HG03280 (cell line): ENCODE measurements at regions not wholly inside any gene's neighbourhood (a gene's known extent, or its start where the extent isn't known, plus 50 kb on each side); places are given as distances from the start of the nearest gene placed in this dataset.

Experiments
- ATAC-seq: cut with Tn5 transposase; IDR thresholded peaks from one replicate; pipeline ENCODE4 v1.9.1; 2021; ENCODE audit warnings: mild to moderate bottlenecking, moderate library complexity; ENCODE audit not compliant: unreplicated experiment

DNA sequence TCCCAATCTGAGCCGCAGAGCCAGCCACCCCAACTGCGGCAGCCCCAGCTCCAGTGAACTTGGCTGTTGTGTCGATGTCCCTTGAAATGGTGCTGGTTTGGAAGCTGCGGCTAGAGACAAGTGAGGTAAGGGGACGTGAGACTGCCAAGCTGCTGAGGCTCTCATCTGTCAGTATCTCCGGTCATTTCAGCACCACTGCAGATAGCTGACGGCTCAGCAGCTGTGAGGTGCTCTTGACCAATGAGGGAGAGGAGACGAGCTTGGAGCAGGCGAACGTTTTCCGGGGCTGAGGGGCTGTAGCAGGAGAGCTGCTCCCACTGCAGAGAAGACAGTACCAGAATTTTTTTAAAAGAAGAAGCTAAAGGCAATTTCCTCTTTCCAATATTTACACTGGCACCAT is 175.5 kb upstream of the CASK start:
- no peak for ATAC-seq

DNA sequence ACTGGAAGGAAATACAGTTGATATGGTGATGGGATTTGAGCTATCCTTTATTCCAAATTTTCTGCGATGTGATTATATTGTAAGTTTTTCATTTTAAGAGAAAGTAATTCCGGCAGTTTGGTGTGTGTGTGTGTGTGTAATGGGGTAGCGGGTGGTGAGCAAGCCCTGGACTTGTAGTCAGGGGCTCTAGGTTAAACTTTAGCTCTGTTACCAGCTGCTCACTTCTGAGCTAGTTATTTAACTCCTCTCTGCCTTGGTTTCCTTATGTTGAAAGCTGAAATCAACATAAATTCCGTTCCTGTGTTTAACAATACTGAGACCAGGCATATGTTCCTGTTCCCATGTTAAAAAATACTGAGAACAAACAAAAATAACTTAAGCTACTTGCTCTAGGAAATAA is 174.1 kb upstream of the CASK start:
- ATAC-seq = no peak

DNA sequence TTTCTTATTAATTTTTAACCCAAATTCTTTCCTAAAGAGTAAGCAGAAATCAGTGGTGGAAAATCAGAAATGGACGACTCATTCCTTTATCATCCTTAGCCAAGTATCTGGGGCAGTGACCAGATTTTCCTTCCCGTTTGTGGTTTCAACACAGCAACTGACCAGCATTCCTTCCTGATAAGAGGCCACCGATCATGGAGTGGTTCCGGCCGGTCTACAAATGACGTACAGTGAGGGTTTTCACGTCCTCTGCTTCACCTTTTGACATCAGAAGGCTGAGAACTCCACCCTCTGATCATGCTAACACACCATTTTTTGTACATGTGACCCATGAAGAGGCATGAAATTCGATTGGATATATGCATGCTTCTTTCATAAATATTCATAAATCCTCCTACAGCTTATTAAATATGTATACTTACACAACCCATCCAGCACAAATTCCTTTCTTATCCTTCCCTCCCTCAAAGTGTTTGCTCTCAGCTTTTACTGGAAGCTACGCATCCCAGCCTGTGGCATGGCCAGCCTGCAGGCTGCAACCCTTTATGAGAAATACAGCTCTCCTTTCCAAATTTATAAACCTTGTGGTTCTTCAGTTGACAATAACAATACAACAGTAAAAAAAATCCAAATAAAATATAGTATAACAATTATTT is 173.0 kb upstream of the CASK start:
- no peak for ATAC-seq

DNA sequence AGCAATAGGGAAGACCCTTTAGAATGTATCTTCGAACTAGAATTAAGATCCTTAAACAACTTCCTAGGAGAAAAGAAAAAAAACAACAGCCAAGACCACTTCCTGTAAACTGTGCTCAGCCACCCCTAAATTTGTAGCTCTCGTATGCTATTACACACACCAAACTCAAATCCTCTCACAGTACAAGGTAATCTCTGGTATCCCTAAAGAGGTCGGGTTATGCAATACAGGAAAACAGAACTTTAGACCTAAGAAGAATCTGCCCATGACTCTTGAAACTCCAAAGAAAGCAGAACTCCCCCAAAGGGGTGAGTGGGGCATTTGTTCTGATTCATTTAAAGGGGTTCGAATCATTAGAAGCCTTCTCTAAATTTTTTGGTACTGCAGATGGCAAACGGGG is 170.9 kb upstream of the CASK start:
- peak; percentile 35 for ATAC-seq

DNA sequence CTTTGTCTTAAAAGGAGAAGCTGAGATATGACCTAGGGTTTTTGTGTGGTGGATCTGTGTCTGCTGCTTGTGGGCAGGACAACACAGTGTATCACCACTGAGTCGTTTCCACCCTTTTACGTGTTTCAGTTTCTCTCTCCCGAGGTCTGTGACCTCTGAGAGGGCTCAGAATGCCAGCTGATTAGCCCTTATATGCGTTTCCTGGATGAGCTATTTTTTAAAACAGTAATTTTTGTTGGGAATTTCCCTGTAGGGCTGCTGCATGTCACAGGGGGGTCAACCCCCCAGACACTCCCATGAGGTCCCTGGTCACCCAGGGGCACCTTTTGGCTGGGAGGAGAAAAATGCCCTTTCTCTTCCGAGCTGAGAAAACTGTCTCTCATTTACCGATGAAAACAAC is 170.4 kb upstream of the CASK start:
- peak; percentile 92 for ATAC-seq

DNA sequence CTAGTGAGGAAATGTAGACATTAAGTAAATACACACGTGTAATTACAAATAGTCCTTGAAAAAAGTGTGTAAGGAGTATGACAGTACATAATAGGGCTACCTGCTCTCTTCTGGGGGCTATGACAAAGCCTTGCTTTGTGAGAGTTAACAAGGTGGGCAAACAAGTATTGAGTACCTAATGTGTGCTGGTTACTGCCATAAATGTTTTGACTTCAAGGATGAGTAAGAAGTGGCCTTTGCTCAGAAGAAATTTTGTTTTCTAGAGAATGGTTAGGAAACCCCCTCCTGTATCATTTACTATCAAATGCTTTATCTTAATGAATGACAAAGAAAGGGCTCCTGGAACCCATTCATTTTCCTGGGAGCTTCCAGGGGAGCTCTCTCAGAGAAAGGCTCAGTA is 167.0 kb upstream of the CASK start:
- ATAC-seq = no peak

DNA sequence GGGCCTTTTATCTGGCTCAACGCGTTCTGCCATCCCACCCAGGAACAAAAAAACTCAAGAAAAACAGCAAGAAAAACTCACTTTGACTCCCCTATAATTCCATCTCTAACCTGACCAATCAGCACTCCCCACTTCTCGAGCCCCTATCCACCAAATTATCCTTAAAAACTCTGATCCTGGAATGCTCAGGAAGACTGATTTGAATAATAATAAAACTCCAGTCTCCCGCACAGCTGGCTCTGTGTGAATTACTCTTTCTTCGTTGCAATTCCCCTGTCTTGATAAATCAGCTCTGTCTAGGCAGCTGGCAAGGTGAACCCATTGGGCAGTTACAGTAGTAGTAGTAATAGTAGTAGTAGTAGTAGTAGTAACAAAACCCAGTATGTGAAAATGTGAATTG is 165.7 kb upstream of the CASK start:
- no peak for ATAC-seq

DNA sequence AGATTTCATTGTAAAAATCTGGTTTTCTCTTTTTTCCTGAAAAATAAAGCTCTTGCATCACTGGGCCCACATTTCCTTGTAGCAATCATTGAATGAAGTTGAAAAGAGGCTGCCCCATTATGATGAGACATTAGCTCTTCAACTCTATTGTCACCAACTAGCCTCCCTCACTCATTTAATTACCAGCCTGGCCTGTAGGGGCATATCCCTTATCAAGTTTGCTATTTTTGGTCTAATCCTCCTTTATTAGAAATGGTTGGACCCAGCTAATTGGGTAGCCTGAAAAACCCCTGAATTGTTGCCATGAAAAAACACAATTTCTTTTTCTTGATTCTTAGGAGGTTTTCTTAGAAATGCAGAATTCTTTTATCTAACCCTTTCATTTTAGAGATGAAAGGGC is 164.6 kb upstream of the CASK start:
- no peak for ATAC-seq

DNA sequence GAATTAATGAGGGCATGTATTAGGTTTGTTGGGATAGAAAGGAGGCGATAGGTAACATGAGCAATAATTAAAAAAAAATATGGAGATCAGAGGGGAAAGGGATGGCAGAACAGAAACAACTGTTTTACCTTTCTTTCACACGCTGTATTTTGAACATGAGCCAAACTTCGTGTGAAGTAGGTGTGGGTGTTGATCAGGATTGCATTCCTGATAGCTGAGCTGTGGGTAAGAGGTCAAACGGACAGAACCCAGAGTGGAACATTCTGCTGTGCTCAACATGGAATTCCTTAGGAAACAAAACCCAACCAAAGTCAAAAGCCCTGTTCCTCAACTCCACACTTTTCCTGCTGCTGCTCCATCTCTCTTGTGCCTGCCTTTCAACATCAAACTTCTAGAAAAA is 162.5 kb upstream of the CASK start:
- ATAC-seq = no peak

DNA sequence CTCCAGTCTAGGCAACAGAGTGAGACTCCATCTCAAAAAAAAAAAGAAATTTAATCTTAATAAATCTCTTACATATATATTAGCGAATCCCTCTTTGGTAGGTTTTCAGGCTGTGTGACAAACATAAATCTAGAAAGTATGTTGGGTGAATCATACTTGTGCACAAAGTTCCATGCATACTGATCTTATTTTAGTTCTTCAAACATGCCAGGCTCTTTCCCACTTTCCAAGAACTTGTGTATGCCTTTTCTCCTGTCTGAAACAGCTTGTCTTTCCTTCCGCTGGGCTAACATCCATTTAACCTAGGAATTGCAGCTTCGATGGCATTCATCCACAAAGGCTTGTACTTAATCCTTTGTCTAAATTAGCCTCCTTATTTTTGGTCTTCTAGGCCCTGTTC is 156.6 kb upstream of the CASK start:
- ATAC-seq = no peak

DNA sequence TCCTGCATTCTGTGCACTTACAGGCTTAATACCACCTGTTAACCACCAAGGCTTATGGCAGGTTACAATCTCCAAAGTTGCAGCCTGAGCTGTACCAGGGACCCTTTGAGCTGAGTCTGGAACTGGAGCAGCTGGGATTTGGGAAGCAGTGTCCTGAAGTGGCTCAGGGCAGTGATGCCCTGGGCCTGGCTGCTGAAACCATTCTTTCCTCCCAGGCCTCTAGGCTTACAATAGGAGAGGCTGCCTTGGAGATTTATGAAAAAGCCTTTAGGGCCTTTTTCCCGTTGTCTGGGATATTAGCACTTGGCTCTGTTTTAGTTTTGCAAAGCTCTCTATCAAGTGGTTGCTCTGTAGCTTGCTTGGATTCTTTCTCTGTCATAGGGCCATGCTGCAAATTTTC is 154.3 kb upstream of the CASK start:
- no peak for ATAC-seq

DNA sequence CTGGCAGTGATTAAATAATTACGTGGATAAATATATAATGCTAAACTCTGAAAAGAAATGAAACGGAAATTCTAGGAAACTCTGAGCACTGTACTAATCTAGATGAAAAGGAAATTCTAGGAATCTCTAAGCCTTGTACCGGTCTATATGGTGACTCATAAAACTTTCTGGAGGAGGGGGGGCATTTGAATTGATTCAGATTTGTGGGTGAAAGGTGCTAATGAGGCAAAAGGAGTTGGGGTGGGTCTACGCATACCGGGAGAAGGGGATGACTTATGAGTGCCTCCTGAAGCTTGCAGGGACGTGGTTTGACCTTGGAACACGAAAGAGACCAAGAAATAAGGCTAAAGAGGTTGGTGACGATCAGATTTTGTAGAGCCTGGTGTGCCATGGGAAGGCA is 151.7 kb upstream of the CASK start:
- no peak for ATAC-seq

DNA sequence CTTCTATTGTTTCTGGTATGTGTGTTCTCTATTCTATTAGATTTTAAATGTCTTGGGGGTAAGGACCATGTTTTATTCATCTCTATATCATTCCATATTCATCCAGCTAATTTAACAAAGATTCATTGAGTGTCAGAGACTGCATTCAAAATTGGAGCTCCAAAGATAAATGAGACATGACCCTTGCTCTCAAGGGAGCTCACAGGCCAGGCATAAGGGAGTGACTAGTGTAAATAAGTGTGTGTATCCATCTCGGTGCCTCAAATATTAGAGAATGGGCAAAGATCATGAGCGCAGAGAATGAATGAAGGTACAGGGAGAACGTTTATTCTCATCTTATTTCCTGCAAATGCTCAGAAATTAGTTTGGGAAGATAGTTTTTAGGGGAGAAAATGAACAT is 150.1 kb upstream of the CASK start:
- ATAC-seq = no peak

DNA sequence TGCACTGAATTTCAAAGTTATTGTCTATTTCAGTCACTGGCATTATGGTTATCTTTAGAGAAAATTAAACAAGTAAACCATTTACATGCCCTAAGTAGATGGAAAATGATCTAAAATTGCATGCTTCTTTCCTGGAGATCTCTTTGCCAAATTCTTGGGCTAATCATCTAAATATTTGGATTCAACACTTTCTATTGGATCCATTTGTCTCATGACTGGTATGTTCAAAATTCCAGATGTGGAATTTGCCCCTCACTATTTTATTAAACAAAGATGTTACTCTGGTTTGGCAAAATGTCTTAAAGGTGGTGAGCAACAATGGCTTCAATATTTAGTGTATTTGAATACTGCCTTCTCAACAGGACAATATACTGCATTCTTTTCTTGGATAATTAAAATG is 147.5 kb upstream of the CASK start:
- no peak for ATAC-seq

DNA sequence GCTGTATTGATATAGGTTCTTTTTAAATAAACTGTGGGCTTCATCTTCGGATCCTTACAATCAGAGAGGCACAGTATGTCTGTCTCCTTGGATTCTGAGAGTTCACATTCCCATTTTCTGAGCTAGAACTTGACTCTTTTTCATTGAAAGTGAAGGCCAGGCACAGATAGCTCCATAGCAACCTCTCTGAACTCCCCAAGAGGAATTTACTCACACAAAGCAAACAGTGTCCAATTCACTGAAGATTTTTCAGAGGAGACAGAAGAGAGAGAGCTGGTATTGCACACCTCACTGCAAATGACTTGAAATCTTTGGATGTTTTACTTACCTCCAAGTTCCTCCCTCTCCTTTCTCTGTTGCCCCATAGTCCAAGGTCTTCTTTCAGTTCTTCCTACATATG is 130.9 kb upstream of the CASK start:
- no peak for ATAC-seq

DNA sequence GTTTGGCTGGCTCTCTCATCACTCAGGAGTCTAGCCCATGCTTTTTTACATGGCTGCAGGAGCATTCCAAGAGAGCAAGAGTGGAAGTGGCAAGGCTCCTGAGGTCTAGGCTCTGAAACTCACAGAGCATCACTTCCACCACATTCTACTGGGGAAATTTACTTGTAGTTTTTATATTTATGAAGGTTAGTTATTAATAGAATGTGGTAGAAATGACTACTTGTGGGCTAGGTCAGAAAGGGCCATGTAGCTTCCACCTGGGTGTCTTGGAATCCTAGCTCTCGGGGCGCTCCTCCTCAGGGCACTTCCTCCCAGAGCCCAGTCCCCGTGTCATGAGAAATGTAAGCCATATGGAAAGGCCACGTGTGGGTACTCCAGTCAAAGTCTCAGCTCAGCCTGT is 127.0 kb upstream of the CASK start:
- ATAC-seq = no peak

DNA sequence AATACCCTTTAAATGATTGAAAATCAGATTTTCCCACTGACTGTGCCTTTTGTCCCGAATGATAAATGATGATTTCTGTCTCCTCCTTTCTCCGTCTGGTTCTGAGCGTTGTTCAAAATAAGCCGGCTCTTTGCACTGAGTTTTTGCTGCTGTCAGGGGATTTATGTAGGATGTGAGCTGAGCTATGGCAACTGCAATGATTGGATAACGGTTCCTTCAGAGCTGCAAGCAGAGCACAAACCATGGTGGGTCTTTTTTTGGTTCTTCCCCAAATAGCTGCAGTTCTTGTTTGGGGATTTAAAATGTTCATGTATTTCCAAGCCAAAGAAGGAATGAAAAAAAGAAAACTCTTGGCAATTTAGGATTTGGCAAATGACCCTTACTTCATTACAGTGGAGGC is 124.5 kb upstream of the CASK start:
- ATAC-seq = no peak

DNA sequence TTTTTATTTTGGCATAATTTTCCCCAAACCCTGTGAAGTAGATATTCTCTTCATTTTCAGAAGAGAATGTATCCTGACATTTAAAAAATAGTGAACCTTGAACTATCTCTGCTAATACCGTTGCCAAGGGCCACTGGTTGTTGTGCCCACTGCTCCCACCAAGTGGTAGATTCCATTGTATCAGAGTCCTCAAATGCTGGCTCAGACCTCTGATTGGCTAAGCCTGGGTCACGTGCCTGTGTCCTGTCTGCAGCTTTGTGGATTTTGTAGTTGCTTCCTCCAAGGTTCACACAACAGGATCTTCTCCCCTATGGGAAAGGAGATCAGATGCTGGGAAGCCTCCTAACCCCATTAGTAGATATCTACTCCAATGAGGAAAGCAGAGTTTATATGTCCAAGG is 104.8 kb upstream of the CASK start:
- ATAC-seq = no peak

DNA sequence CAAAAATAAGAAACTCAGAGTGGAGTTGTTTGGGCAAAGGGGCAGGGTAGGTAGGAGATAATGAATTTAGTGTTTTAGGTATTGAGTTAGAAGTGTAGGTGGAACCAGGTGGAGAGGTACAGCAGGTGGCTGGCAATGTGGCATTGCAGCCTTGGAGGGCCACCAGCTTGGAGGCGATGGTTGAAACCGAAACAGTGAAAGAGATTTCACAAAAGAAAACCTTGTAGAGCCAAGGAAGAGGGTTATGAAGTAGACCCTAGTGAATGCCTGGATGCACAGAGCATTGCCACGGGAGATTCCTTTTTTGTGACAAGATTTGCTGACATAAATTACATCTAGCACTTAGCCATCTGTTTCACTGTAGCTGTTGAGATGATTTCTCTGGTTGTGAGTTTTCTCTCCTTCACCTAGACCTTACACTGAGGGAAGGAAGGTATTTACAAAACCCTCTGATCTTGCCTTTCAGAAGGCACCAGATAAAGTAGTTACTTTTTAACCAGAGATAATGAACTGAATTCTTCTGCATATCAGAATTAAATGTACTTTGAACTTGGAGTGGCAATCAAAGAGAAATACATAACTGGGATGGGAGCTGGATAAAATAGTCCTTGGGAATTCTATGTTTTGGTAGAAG is 104.1 kb upstream of the CASK start:
- ATAC-seq = no peak

DNA sequence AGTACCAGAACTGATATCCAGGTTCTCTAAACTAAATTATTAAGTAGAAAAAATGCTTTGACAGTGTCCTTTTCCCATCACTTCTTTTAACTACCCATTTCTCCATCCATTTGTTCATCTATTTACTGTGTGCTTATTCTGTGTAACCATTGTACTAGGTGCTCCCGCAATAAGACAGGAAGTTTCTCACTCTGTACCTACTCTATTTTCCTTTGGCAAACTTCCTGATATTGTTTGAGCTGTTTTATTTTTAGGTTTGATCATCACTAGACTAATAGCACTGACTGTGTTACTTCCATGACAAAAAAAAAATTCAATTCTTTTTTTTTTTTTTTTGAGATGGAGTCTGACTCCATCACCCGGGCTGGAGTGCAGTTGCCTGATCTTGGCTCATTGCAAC is 102.5 kb upstream of the CASK start:
- no peak for ATAC-seq

DNA sequence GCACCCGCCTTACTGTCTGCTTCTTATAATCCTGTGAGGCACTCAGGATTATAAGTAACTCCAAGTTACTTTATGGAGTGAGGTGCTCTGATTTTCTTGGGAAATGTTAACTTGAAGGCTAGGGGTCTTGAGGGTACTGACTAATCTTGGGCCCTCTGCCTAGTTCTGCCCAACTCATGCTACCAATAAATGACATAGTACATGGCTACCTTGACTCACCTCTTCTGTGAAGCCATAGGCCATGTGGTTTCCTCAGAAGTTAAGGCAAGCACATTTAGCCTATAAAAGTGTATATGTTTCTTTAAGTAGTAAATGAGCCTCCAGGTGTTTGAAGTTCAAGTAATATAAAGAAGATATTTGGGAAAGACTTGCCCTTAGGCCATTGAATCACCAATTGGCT is 99.8 kb upstream of the CASK start:
- ATAC-seq = no peak

DNA sequence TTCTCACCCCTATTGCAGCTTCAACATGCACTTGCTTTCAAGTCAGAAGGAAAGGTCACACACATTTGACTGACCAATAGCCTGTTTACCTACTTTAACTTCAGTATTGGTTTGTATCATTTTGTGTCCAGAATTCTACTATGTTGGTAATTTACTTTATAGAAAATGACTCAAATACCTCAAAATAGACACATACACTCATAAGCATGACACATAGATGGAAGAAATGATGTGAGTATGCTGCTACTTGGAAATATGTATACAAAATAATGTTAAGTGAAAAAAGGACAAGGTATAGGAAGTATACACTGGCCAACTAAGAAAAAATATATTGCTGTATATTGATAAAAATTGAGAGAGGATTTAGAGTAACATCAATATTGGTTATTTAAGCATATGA is 98.8 kb upstream of the CASK start:
- ATAC-seq = no peak

DNA sequence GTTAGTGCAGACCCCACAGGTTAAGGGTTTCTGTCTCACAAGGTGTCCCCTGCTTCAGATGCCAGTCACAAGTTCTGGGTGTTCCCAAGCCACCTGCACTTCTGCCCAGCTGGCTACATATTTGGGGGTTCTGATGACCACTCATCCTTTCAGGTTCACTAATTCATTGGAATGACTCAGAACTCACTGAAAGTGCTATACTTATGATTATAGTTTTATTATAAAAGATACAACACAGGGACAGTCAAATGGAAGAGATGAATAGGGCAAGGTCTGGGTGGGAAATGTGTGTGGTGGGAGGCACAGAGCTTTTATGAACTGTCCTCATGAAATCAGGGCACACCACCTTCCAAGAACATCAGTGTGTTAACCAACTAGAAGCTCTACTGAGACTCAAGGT is 97.7 kb upstream of the CASK start:
- ATAC-seq = no peak
